Keratinocyte (primary cell): ENCODE measurements at regions not wholly inside any gene's neighbourhood (a gene's known extent, or its start where the extent isn't known, plus 50 kb on each side); places are given as distances from the start of the nearest gene placed in this dataset.

Experiments used
- DNase-seq: peaks from one replicate; pipeline ENCODE4 v3.0.0-alpha.2; 2011; ENCODE audit warnings: low read depth, missing footprints, low spot score
- FAIRE-seq: peaks from 2 replicates; lab custom pipeline; 2011; peaks lifted over from hg19 to GRCh38; lab: Jason Lieb, UNC
- H2AFZ ChIP-seq: 2 replicates; pipeline ENCODE4 v1.6.0; 2012; ENCODE audit warnings: low read length, control low read depth, inconsistent platforms; ENCODE audit not compliant: control insufficient read depth
- H3K27ac ChIP-seq: 2 replicates; pipeline ENCODE4 v1.5.1; 2011; ENCODE audit warnings: low read length; ENCODE audit not compliant: control insufficient read depth, insufficient read depth
- H3K27me3 ChIP-seq: 3 replicates; pipeline ENCODE4 v1.6.0; 2011; ENCODE audit warnings: low read length; ENCODE audit not compliant: control insufficient read depth, insufficient read depth; ENCODE audit errors: extremely low read depth
- H3K36me3 ChIP-seq, 2 experiments: 2 replicates in 1 of 2; 3 replicates in 1 of 2; pipeline ENCODE4 v1.5.1; 2011; ENCODE audit warnings: low read length in 2 of 2, mild to moderate bottlenecking in 1 of 2; ENCODE audit not compliant: control insufficient read depth in 2 of 2, insufficient read depth in 2 of 2; ENCODE audit errors: extremely low read depth in 1 of 2
- H3K4me1 ChIP-seq: 3 replicates; pipeline ENCODE4 v1.5.1; 2011; ENCODE audit warnings: low read length; ENCODE audit not compliant: control insufficient read depth, insufficient read depth; ENCODE audit errors: extremely low read depth
- H3K4me2 ChIP-seq: 3 replicates; pipeline ENCODE4 v1.6.0; 2011; ENCODE audit warnings: low read depth, low read length; ENCODE audit not compliant: control insufficient read depth, insufficient read depth; ENCODE audit errors: extremely low read depth
- H3K4me3 ChIP-seq, 3 experiments: fragments of 200-600 bp in 1 of 3; sonication (generic) in 1 of 3; 2 replicates in 2 of 3; 3 replicates in 1 of 3; pipeline ENCODE4 v1.5.1; 2011 to 2016; ENCODE audit warnings: low read length in 3 of 3, mild to moderate bottlenecking in 3 of 3, control low read depth in 2 of 3, inconsistent platforms in 1 of 3, low read depth in 1 of 3, mixed read lengths in 1 of 3, mixed run types in 1 of 3, moderate library complexity in 1 of 3; ENCODE audit not compliant: control insufficient read depth in 2 of 3, insufficient read depth in 2 of 3; ENCODE audit errors: extremely low read depth in 1 of 3
- H3K79me2 ChIP-seq: 2 replicates; pipeline ENCODE4 v1.6.0; 2012; ENCODE audit warnings: low read length; ENCODE audit not compliant: control insufficient read depth, insufficient read depth
- H3K9ac ChIP-seq: 3 replicates; pipeline ENCODE4 v1.6.0; 2011; ENCODE audit warnings: low read length; ENCODE audit not compliant: control insufficient read depth, insufficient read depth; ENCODE audit errors: extremely low read depth
- H3K9me1 ChIP-seq: 3 replicates; pipeline ENCODE4 v1.6.0; 2011; ENCODE audit warnings: low read length; ENCODE audit not compliant: control insufficient read depth, insufficient read depth; ENCODE audit errors: extremely low read depth
- H3K9me3 ChIP-seq: 2 replicates; pipeline ENCODE4 v1.5.1; 2012; ENCODE audit warnings: low read depth, low read length; ENCODE audit not compliant: control insufficient read depth
- H4K20me1 ChIP-seq: 3 replicates; pipeline ENCODE4 v1.6.0; 2011; ENCODE audit warnings: low read length; ENCODE audit not compliant: control insufficient read depth, insufficient read depth; ENCODE audit errors: extremely low read depth
- CTCF ChIP-seq, 3 experiments: IDR thresholded peaks in 1 of 3; conservative IDR thresholded peaks in 1 of 3; optimal IDR thresholded peaks in 1 of 3; 2 replicates in 2 of 3; 3 replicates in 1 of 3; pipeline versions ENCODE3 to v1.5.1; 2011; ENCODE audit warnings: low read length in 3 of 3, mild to moderate bottlenecking in 3 of 3, moderate library complexity in 2 of 3, control low read depth in 1 of 3, inconsistent platforms in 1 of 3; ENCODE audit not compliant: insufficient read depth in 2 of 3; ENCODE audit errors: extremely low read depth in 1 of 3
- EZH2 ChIP-seq: IDR thresholded peaks from one replicate; pipeline ENCODE4 v1.6.1; 2012; ENCODE audit warnings: inconsistent platforms, mild to moderate bottlenecking, low read length, moderate library complexity
- dilution Hi-C: fragments of 300-500 bp; cut with MboI; formaldehyde crosslinking; loops from one replicate; pipeline ENCODE4 v1.7.0; 2020; ENCODE audit warnings: low sequenced_read_pairs; ENCODE audit not compliant: extremely low pct_ligation_motif_present

GRCh38 chr10:111705021-111705420 lies 478.5 kb downstream of the GPAM start:
- H3K4me1 ChIP-seq, result no peaks in the 10 kb centered on the region
- no peak for FAIRE-seq
- H3K9me3 ChIP-seq, result no peaks in the 10 kb centered on the region
- H3K36me3 ChIP-seq, result no peaks in the 10 kb centered on the region
- TF ChIP-seq EZH2 (no peak), CTCF (optimal IDR thresholded peaks at IDR 0.05 in 1 of 3, IDR thresholded peaks at IDR 0.05 in 1 of 3, conservative IDR thresholded peaks at IDR 0.05 in 1 of 3; ENCODE audit: extremely low read depth in 1 of 3, insufficient read depth in 2 of 3, low read length in 3 of 3) (no peak)
- no peak for DNase-seq
- H4K20me1 ChIP-seq, result no peaks in the 10 kb centered on the region
- no peak overlapping the region for H3K4me2 ChIP-seq
- H3K79me2 ChIP-seq, result no peaks in the 10 kb centered on the region
- no peaks in the 10 kb centered on the region for H3K9me1 ChIP-seq
- H3K9ac ChIP-seq, result no peak overlapping the region
- no peak overlapping the region for H2AFZ ChIP-seq
- dilution Hi-C loops, result no loop called here
- no peak overlapping the region for H3K4me3 ChIP-seq
- no peak overlapping the region for H3K27ac ChIP-seq
- no peaks in the 10 kb centered on the region for H3K27me3 ChIP-seq

- no peaks in the 10 kb centered on the region for H4K20me1 ChIP-seq
- H3K27me3 ChIP-seq, result no peaks in the 10 kb centered on the region
- FAIRE-seq (no peak), DNase-seq (no peak)
- H3K9me3 ChIP-seq, result no peaks in the 10 kb centered on the region
- TF ChIP-seq EZH2 (no peak), CTCF (optimal IDR thresholded peaks at IDR 0.05 in 1 of 3, IDR thresholded peaks at IDR 0.05 in 1 of 3, conservative IDR thresholded peaks at IDR 0.05 in 1 of 3; ENCODE audit: extremely low read depth in 1 of 3, insufficient read depth in 2 of 3, low read length in 3 of 3) (no peak)
- H3K9ac ChIP-seq, result no peak overlapping the region
- H3K36me3 ChIP-seq, result no peaks in the 10 kb centered on the region
- no peak overlapping the region for H3K27ac ChIP-seq
- dilution Hi-C loops, result no loop called here
- no peak overlapping the region for H3K4me3 ChIP-seq
- no peak overlapping the region for H2AFZ ChIP-seq
- no peaks in the 10 kb centered on the region for H3K9me1 ChIP-seq
- no peaks in the 10 kb centered on the region for H3K79me2 ChIP-seq
- no peaks in the 10 kb centered on the region for H3K4me1 ChIP-seq
- no peak overlapping the region for H3K4me2 ChIP-seq
Observed at GRCh38 chr10:111706331-111706730, 477.2 kb downstream of the GPAM start.
